Calu3 (cell line): ENCODE measurements at regions not wholly inside any gene's neighbourhood (a gene's known extent, or its start where the extent isn't known, plus 50 kb on each side); places are given as distances from the start of the nearest gene placed in this dataset.

Source experiments
- BruUV-seq: library from RNA; stranded (reverse); fragments of 400-500 nt; replicated peaks from 2 replicates; lab custom pipeline; 2021; lab: Mats Ljungman, UMichigan
- CTCF ChIA-PET: fragments of 300-600 bp; sonication (Branson Sonifier 250); formaldehyde crosslinking; loops from one replicate; lab custom pipeline; 2022; ENCODE audit warnings: antibody characterized with exemption; lab: Charles Lee
- DNase-seq: peaks from one replicate; pipeline ENCODE4 v3.0.0; 2022
- H3K27ac Mint-ChIP-seq: one replicate; pipeline ENCODE4 v1.8.0; 2022; ENCODE audit warnings: mixed read lengths; ENCODE audit not compliant: unreplicated experiment
- H3K27me3 Mint-ChIP-seq: one replicate; pipeline ENCODE4 v1.8.0; 2022; ENCODE audit warnings: mixed read lengths; ENCODE audit not compliant: unreplicated experiment
- H3K36me3 Mint-ChIP-seq: one replicate; pipeline ENCODE4 v1.8.0; 2022; ENCODE audit warnings: mild to moderate bottlenecking, moderate library complexity, mixed read lengths; ENCODE audit not compliant: insufficient read depth, unreplicated experiment
- H3K4me1 Mint-ChIP-seq: one replicate; pipeline ENCODE4 v1.8.0; 2022; ENCODE audit warnings: mild to moderate bottlenecking, low read depth, mixed read lengths; ENCODE audit not compliant: unreplicated experiment
- H3K4me3 Mint-ChIP-seq: one replicate; pipeline ENCODE4 v1.8.0; 2022; ENCODE audit warnings: mild to moderate bottlenecking, low read depth, moderate library complexity, mixed read lengths; ENCODE audit not compliant: unreplicated experiment
- H3K9me3 Mint-ChIP-seq: one replicate; pipeline ENCODE4 v1.8.0; 2022; ENCODE audit warnings: low read depth, mixed read lengths; ENCODE audit not compliant: unreplicated experiment
- intact Hi-C: fragments of 100-400 bp; cut with micrococcal nuclease; formaldehyde crosslinking; loops from one replicate; pipeline ENCODE4 v1.10.0; 2022; ENCODE audit not compliant: unreplicated experiment
- TF ChIP-seq, protein P1 (sequence below): fragments of 200-600 bp; IDR thresholded peaks from one replicate; pipeline ENCODE4 v1.8.0; 2022; ENCODE audit warnings: antibody characterized with exemption; ENCODE audit not compliant: unreplicated experiment

GRCh38 chrX:3550871-3551270, 162.6 kb downstream of the PRKX start:
- Mint-ChIP-seq H3K27ac (no peak overlapping the region), H3K4me1 (peaks cover 15% of the 10 kb centered on the region), H3K4me3 (no peak overlapping the region), H3K27me3 (no peaks in the 10 kb centered on the region), H3K36me3 (peaks cover 16% of the 10 kb centered on the region), H3K9me3 (no peaks in the 10 kb centered on the region)
- no peak for DNase-seq
- TF ChIP-seq, protein P1, sequence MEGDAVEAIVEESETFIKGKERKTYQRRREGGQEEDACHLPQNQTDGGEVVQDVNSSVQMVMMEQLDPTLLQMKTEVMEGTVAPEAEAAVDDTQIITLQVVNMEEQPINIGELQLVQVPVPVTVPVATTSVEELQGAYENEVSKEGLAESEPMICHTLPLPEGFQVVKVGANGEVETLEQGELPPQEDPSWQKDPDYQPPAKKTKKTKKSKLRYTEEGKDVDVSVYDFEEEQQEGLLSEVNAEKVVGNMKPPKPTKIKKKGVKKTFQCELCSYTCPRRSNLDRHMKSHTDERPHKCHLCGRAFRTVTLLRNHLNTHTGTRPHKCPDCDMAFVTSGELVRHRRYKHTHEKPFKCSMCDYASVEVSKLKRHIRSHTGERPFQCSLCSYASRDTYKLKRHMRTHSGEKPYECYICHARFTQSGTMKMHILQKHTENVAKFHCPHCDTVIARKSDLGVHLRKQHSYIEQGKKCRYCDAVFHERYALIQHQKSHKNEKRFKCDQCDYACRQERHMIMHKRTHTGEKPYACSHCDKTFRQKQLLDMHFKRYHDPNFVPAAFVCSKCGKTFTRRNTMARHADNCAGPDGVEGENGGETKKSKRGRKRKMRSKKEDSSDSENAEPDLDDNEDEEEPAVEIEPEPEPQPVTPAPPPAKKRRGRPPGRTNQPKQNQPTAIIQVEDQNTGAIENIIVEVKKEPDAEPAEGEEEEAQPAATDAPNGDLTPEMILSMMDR, result no peak
- intact Hi-C loops, result no loop called here
- BruUV-seq, result no TSS peak
- CTCF ChIA-PET, result no interaction called here

DNA sequence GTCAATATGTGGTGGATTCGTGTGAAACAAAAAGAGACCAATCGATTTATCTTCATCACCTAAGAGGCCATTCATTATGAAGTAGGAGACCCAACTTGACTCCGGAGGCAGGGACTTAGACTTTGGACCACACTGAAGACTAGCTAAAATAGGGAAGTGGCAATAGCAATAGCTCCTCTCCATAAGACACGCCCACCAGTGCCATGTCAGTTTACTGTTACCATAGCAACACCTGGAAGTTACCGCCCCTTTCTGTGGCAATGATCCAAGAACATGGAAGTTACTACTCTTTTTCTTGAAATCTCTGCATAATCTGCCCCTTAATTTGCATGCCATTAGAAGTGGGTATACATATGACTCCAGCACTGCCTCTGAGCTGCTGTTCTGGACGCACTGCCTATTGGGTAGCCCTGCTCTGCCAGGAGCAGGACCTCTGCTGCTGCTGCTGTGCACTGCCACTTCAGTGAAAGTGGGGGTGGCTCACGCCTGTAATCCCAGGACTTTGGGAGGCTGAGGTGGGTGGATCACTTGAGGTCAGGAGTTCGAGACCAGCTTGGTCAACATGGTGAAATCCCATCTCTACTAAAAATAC, 163.2 kb downstream of the PRKX start:
- TF ChIP-seq, protein P1, result no peak
- intact Hi-C loops, result no loop called here
- H3K4me1 Mint-ChIP-seq, result peaks cover 15% of the 10 kb centered on the region
- BruUV-seq, result no TSS peak
- H3K36me3 Mint-ChIP-seq, result peaks cover 16% of the 10 kb centered on the region
- CTCF ChIA-PET, result interaction anchor here (0.6 to 2.1 kb wide), 4 partner anchors 14 to 433 kb away, joined by 3 to 18 read pairs (median 4); no protein-coding TSS in a partner anchor
- H3K27me3 Mint-ChIP-seq, result no peaks in the 10 kb centered on the region
- peak overlapping the region; percentile 64 for H3K4me3 Mint-ChIP-seq
- peak; percentile 64 for DNase-seq
- peak overlapping the region; percentile 16 for H3K27ac Mint-ChIP-seq
- H3K9me3 Mint-ChIP-seq, result no peaks in the 10 kb centered on the region

DNA sequence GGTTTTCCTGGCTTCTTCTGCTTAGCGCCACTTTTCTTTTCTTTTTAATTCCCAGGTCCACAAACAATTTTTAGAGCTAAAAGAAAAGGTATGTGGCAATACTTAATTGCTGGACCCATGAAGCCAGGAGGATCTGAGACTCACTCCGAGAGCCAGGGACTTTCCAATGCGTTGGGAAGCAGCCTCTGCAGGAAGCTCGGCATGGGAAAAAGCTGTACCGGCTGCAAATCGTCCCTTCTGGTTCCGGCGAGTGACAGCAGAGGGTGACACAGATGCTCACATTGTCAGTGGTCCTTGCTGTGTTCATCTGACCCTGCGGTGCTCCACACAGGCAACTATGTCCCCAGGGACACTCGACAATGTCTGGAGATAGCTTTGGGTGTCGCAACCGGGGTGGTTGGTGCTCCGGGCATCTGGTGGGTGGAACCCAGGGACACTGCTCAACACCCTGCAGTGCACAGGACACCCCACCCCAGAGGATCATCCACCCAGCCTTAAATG, 164.0 kb downstream of the PRKX start:
- TF ChIP-seq, protein P1, result no peak
- intact Hi-C loops, result no loop called here
- Mint-ChIP-seq H3K36me3 (peaks cover 16% of the 10 kb centered on the region), H3K27ac (peak overlapping the region; percentile 16), H3K9me3 (no peaks in the 10 kb centered on the region), H3K27me3 (no peaks in the 10 kb centered on the region), H3K4me3 (peak overlapping the region; percentile 64), H3K4me1 (peaks cover 15% of the 10 kb centered on the region)
- DNase-seq, result peak; percentile 27
- no TSS peak for BruUV-seq
- CTCF ChIA-PET, result interaction anchor here (0.6 to 2.1 kb wide), 13 partner anchors 15 to 674 kb away, joined by 3 to 18 read pairs (median 5); no protein-coding TSS in a partner anchor

- peak overlapping the region; percentile 16 for H3K27ac Mint-ChIP-seq
- H3K4me1 Mint-ChIP-seq, result peaks cover 15% of the 10 kb centered on the region
- H3K4me3 Mint-ChIP-seq, result peak overlapping the region; percentile 64
- no TSS peak for BruUV-seq
- DNase-seq, result no peak
- H3K9me3 Mint-ChIP-seq, result no peaks in the 10 kb centered on the region
- peaks cover 16% of the 10 kb centered on the region for H3K36me3 Mint-ChIP-seq
- CTCF ChIA-PET, result interaction anchor here (0.6 to 2.1 kb wide), 12 partner anchors 17 to 673 kb away, joined by 3 to 18 read pairs (median 5); no protein-coding TSS in a partner anchor
- no peaks in the 10 kb centered on the region for H3K27me3 Mint-ChIP-seq
- intact Hi-C loops, result loop anchor here (1.0 kb wide), 2 partner anchors 304 to 432 kb away; no protein-coding TSS in a partner anchor
- TF ChIP-seq, protein P1, result no peak
Measured at GRCh38 chrX:3548765-3549391, 164.6 kb downstream of the PRKX start.
